ENCODE measurements at regions not wholly inside any gene's neighbourhood (a gene's known extent, or its start where the extent isn't known, plus 50 kb on each side); places are given as distances from the start of the nearest gene placed in this dataset.

DNA sequence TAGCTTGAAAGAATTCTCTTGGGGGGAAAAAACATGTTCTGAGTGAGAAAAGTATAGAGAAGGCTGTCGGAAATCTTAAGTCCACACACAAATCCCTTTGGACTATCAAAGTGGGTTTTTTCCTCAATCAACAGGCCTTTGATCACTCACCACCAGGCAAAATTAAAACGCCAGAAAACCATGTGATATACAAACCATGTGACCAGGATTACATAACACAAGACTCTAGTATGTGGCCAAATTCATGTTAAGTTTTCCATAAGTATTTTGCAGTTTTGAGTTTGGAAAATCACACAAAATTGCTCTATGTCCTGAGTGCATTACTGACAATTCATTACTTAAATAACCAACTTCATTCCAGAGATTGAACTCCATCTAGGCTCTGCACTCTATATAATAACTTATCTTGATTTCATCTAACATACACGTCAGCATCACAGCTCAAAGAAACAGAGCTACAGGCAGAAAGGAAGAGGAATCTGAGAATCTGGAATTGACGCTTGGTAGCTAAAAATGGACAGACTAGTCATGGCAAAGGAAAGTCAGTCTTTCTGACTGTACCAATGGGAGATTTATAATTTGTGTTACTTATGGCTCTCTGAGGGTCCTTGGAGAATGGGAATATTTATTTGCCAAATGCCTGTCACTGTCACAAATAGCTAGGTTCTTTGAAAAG, 383.5 kb downstream of the SFMBT2 start:
- TF ChIP-seq POLR2A (IDR thresholded peaks at IDR 0.05; ENCODE audit: low read length) (no peak), GATA1 (IDR thresholded peaks at IDR 0.05; ENCODE audit: low read depth, low read length) (no peak)

Measured in erythroblast (primary cell).